ENCODE measurements at regions not wholly inside any gene's neighbourhood (a gene's known extent, or its start where the extent isn't known, plus 50 kb on each side); places are given as distances from the start of the nearest gene placed in this dataset.

DNA sequence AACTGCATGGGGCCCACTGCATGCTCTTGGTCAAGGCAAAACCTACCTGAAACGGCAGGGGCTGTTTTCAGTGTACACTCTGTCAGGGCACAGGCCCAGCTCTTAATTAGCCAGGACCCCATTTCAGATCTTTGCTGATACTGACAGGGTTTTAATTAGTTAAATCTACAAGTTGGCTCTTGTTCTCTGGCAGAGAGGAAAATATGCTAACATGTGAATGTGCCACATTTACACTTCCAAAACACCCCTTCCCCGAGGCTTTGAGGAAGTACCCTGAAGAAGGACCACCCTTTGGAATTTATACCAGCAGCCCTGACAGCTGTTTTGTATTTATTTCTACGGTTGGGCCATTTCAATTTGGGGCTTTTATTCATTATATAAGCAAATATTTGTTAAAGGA, 66.3 kb downstream of the OTX2 start (continued):
- TF ChIP-seq, protein P1, sequence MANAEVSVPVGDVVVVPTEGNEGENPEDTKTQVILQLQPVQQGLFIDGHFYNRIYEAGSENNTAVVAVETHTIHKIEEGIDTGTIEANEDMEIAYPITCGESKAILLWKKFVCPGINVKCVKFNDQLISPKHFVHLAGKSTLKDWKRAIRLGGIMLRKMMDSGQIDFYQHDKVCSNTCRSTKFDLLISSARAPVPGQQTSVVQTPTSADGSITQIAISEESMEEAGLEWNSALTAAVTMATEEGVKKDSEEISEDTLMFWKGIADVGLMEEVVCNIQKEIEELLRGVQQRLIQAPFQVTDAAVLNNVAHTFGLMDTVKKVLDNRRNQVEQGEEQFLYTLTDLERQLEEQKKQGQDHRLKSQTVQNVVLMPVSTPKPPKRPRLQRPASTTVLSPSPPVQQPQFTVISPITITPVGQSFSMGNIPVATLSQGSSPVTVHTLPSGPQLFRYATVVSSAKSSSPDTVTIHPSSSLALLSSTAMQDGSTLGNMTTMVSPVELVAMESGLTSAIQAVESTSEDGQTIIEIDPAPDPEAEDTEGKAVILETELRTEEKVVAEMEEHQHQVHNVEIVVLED (CRISPR knock-in tag; IDR thresholded peaks at IDR 0.05) = no peak

DNA sequence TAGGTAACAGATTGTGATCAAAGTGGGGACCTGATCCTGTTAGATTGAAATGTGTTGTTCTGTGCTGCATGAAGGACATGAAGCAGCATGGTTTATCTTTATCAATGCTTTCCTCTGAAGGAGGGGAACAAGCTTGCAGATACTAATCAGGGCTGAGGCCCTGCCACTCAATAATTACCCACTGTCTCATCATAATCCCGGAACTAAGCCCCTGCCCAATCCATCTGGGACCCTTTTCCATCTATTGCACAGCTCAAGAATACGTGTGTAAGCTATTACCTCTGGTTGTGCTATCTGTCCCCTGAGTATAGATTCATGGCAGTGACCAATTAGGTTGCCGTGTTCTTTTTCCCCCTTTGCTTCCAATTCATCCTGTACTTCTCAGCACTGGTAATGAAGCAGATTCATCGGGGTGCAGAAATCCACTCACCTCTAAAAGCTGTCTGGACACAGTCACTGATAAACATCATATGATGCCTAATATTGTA, 67.8 kb downstream of the OTX2 start:
- ChIA-PET CTCF (ENCODE audit: low intra/inter-chr PET ratio) (no interaction called here), POLR2A (interaction anchor here (1.6 kb wide), 1 partner anchor 22 kb away, joined by 5 read pairs; no protein-coding TSS in a partner anchor)
- Histone ChIP-seq H2AFZ (ENCODE audit: low read depth, low read length) (no peak overlapping the region), H3K79me2 (ENCODE audit: control insufficient read depth, insufficient read depth, low read length) (no peaks in the 10 kb centered on the region), H3K27ac (ENCODE audit: extremely low read depth, low read depth, low read length) (no peak overlapping the region), H3K9me1 (ENCODE audit: control insufficient read depth, insufficient read depth, low read length) (no peaks in the 10 kb centered on the region), H4K20me1 (replicated peaks; ENCODE audit: control insufficient read depth, insufficient read depth, low read length) (no peaks in the 10 kb centered on the region), H3K4me3 (no peak overlapping the region), H3K4me1 (replicated peaks in 1 of 2; ENCODE audit: control insufficient read depth in 2 of 2, insufficient read depth in 2 of 2, low read length in 2 of 2) (no peaks in the 10 kb centered on the region), H3K9me3 (replicated peaks; ENCODE audit: control insufficient read depth, insufficient read depth, low read depth, low read length) (no peaks in the 10 kb centered on the region), H3K9ac (ENCODE audit: insufficient read depth in 1 of 2, low read depth in 2 of 2, low read length in 2 of 2) (no peak overlapping the region), H3K27me3 (ENCODE audit: control insufficient read depth in 2 of 2, insufficient read depth in 2 of 2, low read length in 2 of 2) (no peaks in the 10 kb centered on the region), H3K36me3 (ENCODE audit: control insufficient read depth, insufficient read depth, low read length) (no peaks in the 10 kb centered on the region), H3K4me2 (ENCODE audit: insufficient read depth, low read length) (no peak overlapping the region)
- DNase-seq (ENCODE audit: extremely low read depth in 1 of 4, low spot score in 3 of 4) (no peak), ATAC-seq (no peak), FAIRE-seq (no peak)
- WGBS (ENCODE audit: insufficient coverage, low coverage, missing lambda C conversion rate) = 0% methylated on average over 4 of the region's 4 CpGs
- intact Hi-C loops (cut with micrococcal nuclease) (no loop called here), in situ Hi-C loops (cut with MboI) (no loop called here)
- no TSS peak for BruUV-seq (replicated peaks)
- TF ChIP-seq MTF1 (CRISPR knock-in tag; IDR thresholded peaks at IDR 0.05; ENCODE audit: borderline replicate concordance) (no peak), JUNB (CRISPR knock-in tag; conservative IDR thresholded peaks at IDR 0.05) (no peak)
- TF ChIP-seq, protein P2, sequence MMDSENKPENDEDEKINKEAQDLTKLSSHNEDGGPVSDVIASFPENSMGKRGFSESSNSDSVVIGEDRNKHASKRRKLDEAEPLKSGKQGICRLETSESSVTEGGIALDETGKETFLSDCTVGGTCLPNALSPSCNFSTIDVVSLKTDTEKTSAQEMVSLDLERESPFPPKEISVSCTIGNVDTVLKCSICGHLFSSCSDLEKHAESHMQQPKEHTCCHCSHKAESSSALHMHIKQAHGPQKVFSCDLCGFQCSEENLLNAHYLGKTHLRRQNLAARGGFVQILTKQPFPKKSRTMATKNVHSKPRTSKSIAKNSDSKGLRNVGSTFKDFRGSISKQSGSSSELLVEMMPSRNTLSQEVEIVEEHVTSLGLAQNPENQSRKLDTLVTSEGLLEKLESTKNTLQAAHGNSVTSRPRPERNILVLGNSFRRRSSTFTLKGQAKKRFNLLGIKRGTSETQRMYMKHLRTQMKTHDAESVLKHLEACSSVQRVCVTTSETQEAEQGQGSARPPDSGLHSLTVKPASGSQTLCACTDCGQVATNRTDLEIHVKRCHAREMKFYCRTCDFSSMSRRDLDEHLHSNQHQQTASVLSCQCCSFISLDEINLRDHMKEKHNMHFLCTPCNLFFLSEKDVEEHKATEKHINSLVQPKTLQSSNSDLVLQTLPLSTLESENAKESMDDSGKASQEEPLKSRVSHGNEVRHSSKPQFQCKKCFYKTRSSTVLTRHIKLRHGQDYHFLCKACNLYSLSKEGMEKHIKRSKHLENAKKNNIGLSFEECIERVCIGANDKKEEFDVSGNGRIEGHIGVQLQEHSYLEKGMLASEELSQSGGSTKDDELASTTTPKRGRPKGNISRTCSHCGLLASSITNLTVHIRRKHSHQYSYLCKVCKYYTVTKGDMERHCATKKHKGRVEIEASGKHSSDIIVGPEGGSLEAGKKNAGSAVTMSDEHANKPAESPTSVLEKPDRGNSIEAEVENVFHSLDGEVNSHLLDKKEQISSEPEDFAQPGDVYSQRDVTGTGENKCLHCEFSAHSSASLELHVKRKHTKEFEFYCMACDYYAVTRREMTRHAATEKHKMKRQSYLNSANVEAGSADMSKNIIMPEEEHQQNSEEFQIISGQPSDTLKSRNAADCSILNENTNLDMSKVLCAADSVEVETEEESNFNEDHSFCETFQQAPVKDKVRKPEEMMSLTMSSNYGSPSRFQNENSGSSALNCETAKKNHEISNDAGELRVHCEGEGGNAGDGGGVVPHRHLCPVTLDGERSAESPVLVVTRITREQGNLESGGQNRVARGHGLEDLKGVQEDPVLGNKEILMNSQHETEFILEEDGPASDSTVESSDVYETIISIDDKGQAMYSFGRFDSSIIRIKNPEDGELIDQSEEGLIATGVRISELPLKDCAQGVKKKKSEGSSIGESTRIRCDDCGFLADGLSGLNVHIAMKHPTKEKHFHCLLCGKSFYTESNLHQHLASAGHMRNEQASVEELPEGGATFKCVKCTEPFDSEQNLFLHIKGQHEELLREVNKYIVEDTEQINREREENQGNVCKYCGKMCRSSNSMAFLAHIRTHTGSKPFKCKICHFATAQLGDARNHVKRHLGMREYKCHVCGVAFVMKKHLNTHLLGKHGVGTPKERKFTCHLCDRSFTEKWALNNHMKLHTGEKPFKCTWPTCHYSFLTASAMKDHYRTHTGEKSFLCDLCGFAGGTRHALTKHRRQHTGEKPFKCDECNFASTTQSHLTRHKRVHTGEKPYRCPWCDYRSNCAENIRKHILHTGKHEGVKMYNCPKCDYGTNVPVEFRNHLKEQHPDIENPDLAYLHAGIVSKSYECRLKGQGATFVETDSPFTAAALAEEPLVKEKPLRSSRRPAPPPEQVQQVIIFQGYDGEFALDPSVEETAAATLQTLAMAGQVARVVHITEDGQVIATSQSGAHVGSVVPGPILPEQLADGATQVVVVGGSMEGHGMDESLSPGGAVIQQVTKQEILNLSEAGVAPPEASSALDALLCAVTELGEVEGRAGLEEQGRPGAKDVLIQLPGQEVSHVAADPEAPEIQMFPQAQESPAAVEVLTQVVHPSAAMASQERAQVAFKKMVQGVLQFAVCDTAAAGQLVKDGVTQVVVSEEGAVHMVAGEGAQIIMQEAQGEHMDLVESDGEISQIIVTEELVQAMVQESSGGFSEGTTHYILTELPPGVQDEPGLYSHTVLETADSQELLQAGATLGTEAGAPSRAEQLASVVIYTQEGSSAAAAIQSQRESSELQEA (IDR thresholded peaks at IDR 0.05; ENCODE audit: low read depth) = no peak
- TF ChIP-seq, protein P3, sequence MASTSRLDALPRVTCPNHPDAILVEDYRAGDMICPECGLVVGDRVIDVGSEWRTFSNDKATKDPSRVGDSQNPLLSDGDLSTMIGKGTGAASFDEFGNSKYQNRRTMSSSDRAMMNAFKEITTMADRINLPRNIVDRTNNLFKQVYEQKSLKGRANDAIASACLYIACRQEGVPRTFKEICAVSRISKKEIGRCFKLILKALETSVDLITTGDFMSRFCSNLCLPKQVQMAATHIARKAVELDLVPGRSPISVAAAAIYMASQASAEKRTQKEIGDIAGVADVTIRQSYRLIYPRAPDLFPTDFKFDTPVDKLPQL (IDR thresholded peaks at IDR 0.05; ENCODE audit: extremely low read depth, insufficient read length) = no peak

Measured in K562 (cell line).